Trophoblast cell (in vitro differentiated cells and primary cell): ENCODE measurements at regions not wholly inside any gene's neighbourhood (a gene's known extent, or its start where the extent isn't known, plus 50 kb on each side); places are given as distances from the start of the nearest gene placed in this dataset.

Experiments used
- DNase-seq, 2 donors: peaks; one replicate each; pipeline ENCODE4 v3.0.0-alpha.2; 2016
- H2AFZ ChIP-seq: 2 replicates; pipeline ENCODE4 v1.6.1; 2013; ENCODE audit warnings: low read length, moderate library complexity, mild to moderate bottlenecking; ENCODE audit not compliant: insufficient read depth, poor library complexity
- H2AK5ac ChIP-seq: 2 replicates; pipeline ENCODE4 v1.6.1; 2013; ENCODE audit warnings: mild to moderate bottlenecking, low read length
- H2BK120ac ChIP-seq: 2 replicates; pipeline ENCODE4 v1.6.1; 2013; ENCODE audit warnings: low read length, mild to moderate bottlenecking, moderate library complexity; ENCODE audit not compliant: insufficient read depth, poor library complexity
- H2BK12ac ChIP-seq: 2 replicates; pipeline ENCODE4 v1.6.1; 2013; ENCODE audit warnings: mild to moderate bottlenecking, low read length, moderate library complexity
- H2BK5ac ChIP-seq: 2 replicates; pipeline ENCODE4 v1.6.1; 2013; ENCODE audit warnings: low read length, low read depth, moderate library complexity, mild to moderate bottlenecking; ENCODE audit not compliant: poor library complexity
- H3K14ac ChIP-seq: 2 replicates; pipeline ENCODE4 v1.6.1; 2013; ENCODE audit warnings: mild to moderate bottlenecking, low read length
- H3K18ac ChIP-seq: 2 replicates; pipeline ENCODE4 v1.6.1; 2013; ENCODE audit warnings: mild to moderate bottlenecking, low read length
- H3K23ac ChIP-seq: 2 replicates; pipeline ENCODE4 v1.6.1; 2013; ENCODE audit warnings: low read length
- H3K27ac ChIP-seq: 2 replicates; pipeline ENCODE4 v1.5.1; 2013; ENCODE audit warnings: low read depth, mild to moderate bottlenecking, inconsistent platforms, low read length, moderate library complexity
- H3K27me3 ChIP-seq: 2 replicates; pipeline ENCODE4 v1.6.1; 2013; ENCODE audit warnings: inconsistent platforms, mild to moderate bottlenecking, low read length, moderate library complexity; ENCODE audit not compliant: insufficient read depth
- H3K36me3 ChIP-seq, 2 experiments: 1 replicate in 1 of 2; 2 replicates in 1 of 2; pipeline ENCODE4 v1.6.1; 2013; ENCODE audit warnings: low read length in 2 of 2, mild to moderate bottlenecking in 2 of 2, moderate library complexity in 1 of 2; ENCODE audit not compliant: insufficient read depth in 2 of 2, control insufficient read depth in 1 of 2
- H3K4ac ChIP-seq: 2 replicates; pipeline ENCODE4 v1.6.1; 2013; ENCODE audit warnings: low read depth, mild to moderate bottlenecking, low read length, moderate library complexity
- H3K4me1 ChIP-seq, 2 experiments: 1 replicate in 1 of 2; 2 replicates in 1 of 2; pipeline ENCODE4 v1.6.1; 2013; ENCODE audit warnings: low read length in 2 of 2, mild to moderate bottlenecking in 2 of 2, moderate library complexity in 1 of 2; ENCODE audit not compliant: insufficient read depth in 2 of 2, control insufficient read depth in 1 of 2
- H3K4me2 ChIP-seq: 2 replicates; pipeline ENCODE4 v1.6.1; 2013; ENCODE audit warnings: inconsistent platforms, mild to moderate bottlenecking, low read length, moderate library complexity
- H3K4me3 ChIP-seq: 2 replicates; pipeline ENCODE4 v1.5.1; 2013; ENCODE audit warnings: mild to moderate bottlenecking, low read depth, low read length, inconsistent platforms
- H3K79me1 ChIP-seq: one replicate; pipeline ENCODE4 v1.6.1; 2013; ENCODE audit warnings: low read length
- H3K79me2 ChIP-seq: 2 replicates; pipeline ENCODE4 v1.6.1; 2013; ENCODE audit warnings: low read length, mild to moderate bottlenecking; ENCODE audit not compliant: control insufficient read depth, insufficient read depth, poor library complexity
- H3K9ac ChIP-seq: 2 replicates; pipeline ENCODE4 v1.6.1; 2013; ENCODE audit warnings: mild to moderate bottlenecking, low read length
- H3K9me3 ChIP-seq: 2 replicates; pipeline ENCODE4 v1.6.1; 2013; ENCODE audit warnings: low read depth, mild to moderate bottlenecking, control low read depth, inconsistent platforms, low read length; ENCODE audit not compliant: insufficient read depth
- H4K12ac ChIP-seq: 2 replicates; pipeline ENCODE4 v1.6.1; 2013; ENCODE audit warnings: low read depth, mild to moderate bottlenecking, low read length, moderate library complexity
- H4K8ac ChIP-seq: 2 replicates; pipeline ENCODE4 v1.6.1; 2013; ENCODE audit warnings: low read depth, mild to moderate bottlenecking, low read length, moderate library complexity
- H4K91ac ChIP-seq: one replicate; pipeline ENCODE4 v1.6.1; 2013; ENCODE audit warnings: low read depth, mild to moderate bottlenecking, low read length, moderate library complexity
- WGBS: extraction: QIAGEN DNeasy Blood & Tissue Kit; methylation state at CpG from one replicate; pipeline ENCODE4 v1.1.7; 2013; ENCODE audit warnings: missing lambda C conversion rate; ENCODE audit not compliant: insufficient read length, insufficient coverage; ENCODE audit errors: extremely low coverage; 5-methylcytosine and 5-hydroxymethylcytosine counted together

- H3K4me3 ChIP-seq, result no peak overlapping the region
- DNase-seq, result no peak
These were observed 226.7 kb upstream of the MAD2L1 start for GRCh38 chr4:120293341-120293740.

GRCh38 chr4:120291541-120291940 is 224.9 kb upstream of the MAD2L1 start:
- Histone ChIP-seq H2BK12ac (no peak overlapping the region), H2BK5ac (no peak overlapping the region), H2AK5ac (no peak overlapping the region), H4K8ac (no peak overlapping the region), H3K27ac (no peak overlapping the region), H3K27me3 (no peaks in the 10 kb centered on the region), H3K79me2 (no peaks in the 10 kb centered on the region), H3K4me3 (no peak overlapping the region), H3K4ac (no peak overlapping the region), H3K9ac (no peak overlapping the region), H3K36me3 (no peaks in the 10 kb centered on the region), H3K79me1 (no peaks in the 10 kb centered on the region), H2BK120ac (no peak overlapping the region), H3K23ac (no peak overlapping the region), H3K4me1 (no peaks in the 10 kb centered on the region), H3K9me3 (no peaks in the 10 kb centered on the region), H2AFZ (no peak overlapping the region), H4K12ac (no peak overlapping the region), H4K91ac (no peak overlapping the region), H3K4me2 (no peak overlapping the region), H3K14ac (no peak overlapping the region), H3K18ac (no peak overlapping the region)
- no CpG with 5 or more reads among the region's 7 CpGs for WGBS
- DNase-seq, result no peak

More at GRCh38 chr4:120293341-120293740, 226.7 kb upstream of the MAD2L1 start:
- Histone ChIP-seq H3K36me3 (no peaks in the 10 kb centered on the region), H3K14ac (no peak overlapping the region), H3K79me1 (no peaks in the 10 kb centered on the region), H3K4ac (no peak overlapping the region), H4K91ac (no peak overlapping the region), H2BK12ac (no peak overlapping the region), H3K18ac (no peak overlapping the region), H3K23ac (no peak overlapping the region), H2BK5ac (no peak overlapping the region), H3K27me3 (no peaks in the 10 kb centered on the region), H3K27ac (no peak overlapping the region), H2AFZ (no peak overlapping the region), H4K12ac (no peak overlapping the region), H4K8ac (no peak overlapping the region), H3K79me2 (no peaks in the 10 kb centered on the region), H2BK120ac (no peak overlapping the region), H3K4me1 (no peaks in the 10 kb centered on the region), H3K9me3 (no peaks in the 10 kb centered on the region), H2AK5ac (no peak overlapping the region), H3K4me2 (no peak overlapping the region), H3K9ac (no peak overlapping the region)
- WGBS, result no CpG with 5 or more reads among the region's 4 CpGs

GRCh38 chr4:120290553-120290952 is 223.9 kb upstream of the MAD2L1 start:
- Histone ChIP-seq H2BK5ac (no peak overlapping the region), H3K27me3 (no peaks in the 10 kb centered on the region), H3K4me2 (no peak overlapping the region), H2BK120ac (no peak overlapping the region), H3K4me1 (no peaks in the 10 kb centered on the region), H2AK5ac (no peak overlapping the region), H2AFZ (no peak overlapping the region), H3K23ac (no peak overlapping the region), H3K79me2 (no peaks in the 10 kb centered on the region), H2BK12ac (no peak overlapping the region), H4K12ac (no peak overlapping the region), H3K4ac (no peak overlapping the region), H3K14ac (no peak overlapping the region), H3K9ac (no peak overlapping the region), H3K4me3 (no peak overlapping the region), H4K8ac (no peak overlapping the region), H3K9me3 (no peaks in the 10 kb centered on the region), H3K27ac (no peak overlapping the region), H3K36me3 (no peaks in the 10 kb centered on the region), H4K91ac (no peak overlapping the region), H3K79me1 (no peaks in the 10 kb centered on the region), H3K18ac (no peak overlapping the region)
- no peak for DNase-seq
- no CpG with 5 or more reads among the region's 1 CpG for WGBS

- no peak overlapping the region for H3K18ac ChIP-seq
- no peak overlapping the region for H2BK120ac ChIP-seq
- no peak overlapping the region for H3K9ac ChIP-seq
- no peak overlapping the region for H3K14ac ChIP-seq
- no peak overlapping the region for H3K27ac ChIP-seq
- H2AFZ ChIP-seq, result no peak overlapping the region
- no peak overlapping the region for H2BK12ac ChIP-seq
- no peaks in the 10 kb centered on the region for H3K79me2 ChIP-seq
- DNase-seq, result no peak
- H3K4me3 ChIP-seq, result no peak overlapping the region
- no peaks in the 10 kb centered on the region for H3K36me3 ChIP-seq
- no peaks in the 10 kb centered on the region for H3K4me1 ChIP-seq
- no peak overlapping the region for H4K8ac ChIP-seq
- no peak overlapping the region for H2BK5ac ChIP-seq
- H3K79me1 ChIP-seq, result no peaks in the 10 kb centered on the region
- no peak overlapping the region for H2AK5ac ChIP-seq
- H3K27me3 ChIP-seq, result no peaks in the 10 kb centered on the region
- no peak overlapping the region for H4K12ac ChIP-seq
- no peak overlapping the region for H3K23ac ChIP-seq
- no CpG with 5 or more reads among the region's 2 CpGs for WGBS
- no peaks in the 10 kb centered on the region for H3K9me3 ChIP-seq
- no peak overlapping the region for H3K4ac ChIP-seq
- H4K91ac ChIP-seq, result no peak overlapping the region
- no peak overlapping the region for H3K4me2 ChIP-seq
These were observed 220.2 kb upstream of the MAD2L1 start for GRCh38 chr4:120286813-120287212.
